DMS 273 (cell line): ENCODE measurements at regions not wholly inside any gene's neighbourhood (a gene's known extent, or its start where the extent isn't known, plus 50 kb on each side); places are given as distances from the start of the nearest gene placed in this dataset.

Source experiments
- DNase-seq: peaks from one replicate; lab custom pipeline; 2025; ENCODE audit not compliant: unreplicated experiment; lab: John Stamatoyannopoulos, UW

GRCh38 chr14:101459551-101459900, 101.8 kb upstream of the DIO3 start:
- no peak for DNase-seq

- no peak for DNase-seq
Measured at GRCh38 chr14:101460521-101460920, 100.8 kb upstream of the DIO3 start.

GRCh38 chr14:101460986-101461750, 100.1 kb upstream of the DIO3 start:
- DNase-seq, result no peak

- no peak for DNase-seq
Measured at GRCh38 chr14:101461891-101462290, 99.4 kb upstream of the DIO3 start.

GRCh38 chr14:101462726-101463565, 98.3 kb upstream of the DIO3 start:
- DNase-seq, result no peak

GRCh38 chr14:101463566-101464171, 97.6 kb upstream of the DIO3 start:
- no peak for DNase-seq

GRCh38 chr14:101464310-101464983, 96.8 kb upstream of the DIO3 start:
- DNase-seq, result no peak

GRCh38 chr14:101464984-101465794, 96.1 kb upstream of the DIO3 start:
- no peak for DNase-seq

- no peak for DNase-seq
Measured at GRCh38 chr14:101465795-101466448, 95.4 kb upstream of the DIO3 start.

GRCh38 chr14:101466456-101467180, 94.7 kb upstream of the DIO3 start:
- DNase-seq, result no peak

- DNase-seq, result no peak
Measured at GRCh38 chr14:101467181-101467926, 93.9 kb upstream of the DIO3 start.

- no peak for DNase-seq
Measured at GRCh38 chr14:101469382-101470247, 91.7 kb upstream of the DIO3 start.

- DNase-seq, result no peak
Measured at GRCh38 chr14:101470266-101470665, 91.0 kb upstream of the DIO3 start.

GRCh38 chr14:101471723-101472517, 89.4 kb upstream of the DIO3 start:
- DNase-seq, result no peak

GRCh38 chr14:101472518-101472849, 88.8 kb upstream of the DIO3 start:
- DNase-seq, result no peak

- no peak for DNase-seq
Measured at GRCh38 chr14:101473045-101473729, 88.1 kb upstream of the DIO3 start.
